ENCODE measurements at regions not wholly inside any gene's neighbourhood (a gene's known extent, or its start where the extent isn't known, plus 50 kb on each side); places are given as distances from the start of the nearest gene placed in this dataset.
"Not testable (repeated sequence)": the region's sequence is repeated elsewhere in the genome, so short reads cannot be mapped to it uniquely, and the experiment has no call there.

- DNase-seq (ENCODE audit: low spot score), result no peak
Measured at GRCh38 chr4:153099391-153100140, 104.7 kb upstream of the TRIM2 start.

GRCh38 chr4:153106736-153107135 is 97.5 kb upstream of the TRIM2 start:
- not testable (repeated sequence) for DNase-seq (ENCODE audit: low spot score)

DNA sequence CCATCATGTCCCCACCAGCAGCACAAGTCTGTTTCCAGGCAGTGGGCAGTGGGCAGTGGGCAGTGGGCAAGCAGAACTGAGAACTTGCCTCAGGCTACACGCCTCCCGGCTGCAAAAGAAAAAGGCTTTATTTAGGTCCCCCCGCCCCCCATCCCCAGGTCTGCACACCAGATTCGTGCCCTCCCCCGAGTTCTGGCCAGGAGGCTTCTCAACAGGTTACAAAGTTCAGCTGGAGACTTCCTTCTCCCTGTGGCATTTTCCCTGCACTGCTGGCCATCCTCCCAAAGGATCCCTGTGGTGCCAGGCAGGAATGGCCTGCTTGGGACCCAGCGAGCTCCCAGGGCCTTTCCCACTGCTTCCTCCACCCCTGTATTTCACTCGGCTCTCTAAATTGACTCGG is 97.0 kb upstream of the TRIM2 start:
- DNase-seq (ENCODE audit: low spot score), result no peak

- no peak for DNase-seq (ENCODE audit: low spot score)
Measured at GRCh38 chr4:153109296-153109849, 94.9 kb upstream of the TRIM2 start.

DNA sequence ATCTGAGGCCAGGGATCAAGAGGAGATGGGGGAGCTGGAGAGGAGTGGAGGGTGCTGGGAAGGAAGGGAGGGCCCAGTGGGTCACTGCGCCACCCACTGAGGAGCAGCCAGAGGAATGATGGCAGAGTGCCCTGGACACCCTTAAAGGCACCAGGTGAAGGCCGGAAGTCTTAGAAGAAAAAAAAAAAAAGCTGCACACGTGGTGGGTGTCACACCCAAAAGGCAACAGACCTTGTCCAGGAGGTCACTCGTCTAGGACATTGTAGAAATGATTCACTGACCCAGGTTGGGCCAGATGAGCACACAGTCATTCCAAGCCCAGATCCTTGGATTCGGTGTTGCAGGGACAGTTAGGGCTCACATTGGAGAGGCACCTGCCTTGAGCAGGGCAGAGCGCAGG is 93.5 kb upstream of the TRIM2 start:
- no peak for DNase-seq (ENCODE audit: low spot score)

- DNase-seq (ENCODE audit: low spot score), result no peak
Measured at GRCh38 chr4:153111426-153112040, 92.7 kb upstream of the TRIM2 start.

- DNase-seq (ENCODE audit: low spot score), result no peak
Measured at GRCh38 chr4:153112041-153112441, 92.2 kb upstream of the TRIM2 start.

DNA sequence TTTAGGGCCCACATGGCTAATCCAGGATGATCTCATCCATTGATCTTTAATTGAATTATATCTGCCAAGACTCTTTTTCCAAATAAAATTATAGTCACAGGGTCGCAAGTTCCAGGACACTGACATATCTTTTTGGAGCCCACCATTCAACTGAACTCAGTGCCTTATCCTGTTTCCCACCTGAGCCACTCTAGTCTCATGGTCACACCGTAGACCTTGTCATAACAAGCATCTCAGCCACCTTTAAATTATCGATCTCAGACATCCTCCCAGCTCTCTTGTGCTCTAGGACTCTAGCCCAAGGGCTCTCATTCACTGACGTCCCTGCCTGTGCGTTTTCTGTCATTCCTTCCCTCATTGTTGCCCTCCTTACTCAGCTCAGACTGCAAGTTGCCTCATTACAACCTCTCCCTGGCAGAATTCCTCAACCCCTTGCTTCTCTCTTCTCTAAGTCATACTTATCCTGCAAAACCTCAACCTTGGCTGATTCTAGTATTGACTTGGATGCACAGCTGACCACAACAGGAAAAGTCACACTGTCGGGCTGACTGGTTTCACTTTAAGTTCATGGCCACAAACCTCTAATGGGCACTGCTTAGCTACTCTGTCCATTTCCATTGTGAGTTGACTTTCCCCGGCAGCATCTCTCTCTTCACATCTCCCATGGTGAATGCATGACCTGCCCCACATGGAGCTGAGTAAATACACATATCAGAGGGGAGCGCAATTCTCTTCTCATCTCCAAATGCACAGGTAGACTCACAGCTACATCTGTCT is 91.0 kb upstream of the TRIM2 start:
- DNase-seq (ENCODE audit: low spot score), result no peak

DNA sequence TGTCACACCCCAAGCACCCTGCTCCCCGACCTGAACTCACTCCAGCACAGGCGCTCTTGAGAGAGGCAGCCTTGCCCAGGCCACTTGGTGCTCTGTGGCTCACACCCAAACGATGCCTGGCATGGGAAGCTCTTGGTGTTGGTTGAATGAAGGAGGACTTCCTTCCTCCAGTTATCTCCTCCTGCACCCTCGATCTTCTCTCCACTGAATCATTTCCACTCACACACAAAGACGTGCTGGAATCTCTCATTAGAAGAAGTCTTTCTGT is 90.5 kb upstream of the TRIM2 start:
- no peak for DNase-seq (ENCODE audit: low spot score)

GRCh38 chr4:153114771-153115321 is 89.4 kb upstream of the TRIM2 start:
- no peak for DNase-seq (ENCODE audit: low spot score)

GRCh38 chr4:153115322-153116290 is 88.6 kb upstream of the TRIM2 start:
- no peak for DNase-seq (ENCODE audit: low spot score)

DNA sequence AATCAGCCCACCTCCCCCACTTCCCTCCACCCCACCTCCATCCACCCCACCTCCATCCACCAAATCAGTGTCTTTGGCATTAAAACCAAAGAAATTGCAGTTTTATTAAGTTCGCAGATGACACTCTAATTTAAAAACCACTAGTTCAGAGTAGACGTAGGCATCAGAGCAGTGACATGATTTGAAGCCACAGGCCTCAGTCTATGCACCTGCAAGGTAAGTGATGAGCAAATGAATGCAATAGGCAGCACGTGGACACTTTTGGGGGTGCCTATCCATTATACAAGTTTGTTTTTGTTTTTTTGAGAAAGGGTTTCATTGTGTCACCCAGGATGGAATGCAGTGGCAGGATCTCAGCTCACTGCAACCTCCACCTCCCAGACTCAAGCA is 88.0 kb upstream of the TRIM2 start:
- no peak for DNase-seq (ENCODE audit: low spot score)

DNA sequence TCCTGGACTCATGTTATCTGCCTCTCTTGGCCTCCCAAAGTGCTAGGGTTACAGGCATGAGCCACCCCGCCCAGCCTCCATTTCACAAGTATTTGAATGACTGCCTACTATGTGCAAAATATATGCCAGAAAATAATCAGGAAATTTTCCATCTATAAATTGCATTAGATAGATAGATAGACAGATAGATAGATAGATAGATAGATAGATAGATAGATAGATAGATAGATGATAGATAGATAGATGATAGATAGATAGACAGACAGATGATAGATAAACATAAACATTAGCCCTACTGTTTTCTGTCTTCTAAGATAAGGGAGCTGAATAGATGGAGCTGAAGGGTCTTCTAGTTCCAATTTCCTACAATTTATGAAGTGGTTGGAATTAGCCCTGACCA is 87.4 kb upstream of the TRIM2 start:
- no peak for DNase-seq (ENCODE audit: low spot score)

DNA sequence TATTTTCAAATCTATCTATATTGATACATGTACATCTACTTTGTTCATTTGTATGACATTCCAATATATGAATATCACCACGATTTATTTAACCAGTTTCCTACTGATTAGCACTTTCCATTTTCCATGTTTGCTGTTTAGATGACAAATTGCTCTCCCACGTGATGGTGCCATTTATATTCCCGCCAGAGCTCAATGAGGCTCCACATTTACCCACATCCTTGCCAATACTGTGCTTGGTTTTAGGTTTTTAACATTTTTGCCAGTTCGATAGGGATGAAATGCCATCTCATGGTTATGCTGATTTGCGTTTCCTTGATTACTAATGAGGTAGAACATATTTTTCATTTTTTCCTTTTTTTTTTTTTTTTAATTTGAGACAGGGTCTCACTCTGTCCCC is 86.7 kb upstream of the TRIM2 start:
- no peak for DNase-seq (ENCODE audit: low spot score)

GRCh38 chr4:153119626-153120025 is 84.6 kb upstream of the TRIM2 start:
- peak; percentile 54 for DNase-seq (ENCODE audit: low spot score)

GRCh38 chr4:153120235-153120634 is 84.0 kb upstream of the TRIM2 start:
- no peak for DNase-seq (ENCODE audit: low spot score)

DNA sequence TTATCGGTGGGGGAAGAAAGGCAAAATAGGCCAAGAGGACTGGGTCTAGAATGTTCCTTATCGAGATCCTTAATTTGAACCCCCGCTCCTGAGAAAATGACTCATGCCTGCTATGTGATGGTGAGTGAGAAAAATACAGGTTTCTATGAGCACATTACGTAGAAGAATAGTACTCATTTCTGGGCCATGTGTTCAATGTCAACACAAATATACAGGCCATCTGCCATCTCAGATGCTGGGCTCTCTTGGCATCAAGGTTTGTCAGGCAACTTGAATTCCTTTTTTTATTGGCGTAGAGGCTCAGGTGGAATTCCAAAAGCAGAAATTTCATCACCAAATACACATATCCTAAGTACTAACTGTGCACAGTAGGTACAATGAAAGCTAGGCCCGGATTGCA is 81.4 kb upstream of the TRIM2 start:
- peak; percentile 58 for DNase-seq (ENCODE audit: low spot score)

- DNase-seq (ENCODE audit: low spot score), result no peak
Measured at GRCh38 chr4:153126137-153126536, 78.1 kb upstream of the TRIM2 start.

DNA sequence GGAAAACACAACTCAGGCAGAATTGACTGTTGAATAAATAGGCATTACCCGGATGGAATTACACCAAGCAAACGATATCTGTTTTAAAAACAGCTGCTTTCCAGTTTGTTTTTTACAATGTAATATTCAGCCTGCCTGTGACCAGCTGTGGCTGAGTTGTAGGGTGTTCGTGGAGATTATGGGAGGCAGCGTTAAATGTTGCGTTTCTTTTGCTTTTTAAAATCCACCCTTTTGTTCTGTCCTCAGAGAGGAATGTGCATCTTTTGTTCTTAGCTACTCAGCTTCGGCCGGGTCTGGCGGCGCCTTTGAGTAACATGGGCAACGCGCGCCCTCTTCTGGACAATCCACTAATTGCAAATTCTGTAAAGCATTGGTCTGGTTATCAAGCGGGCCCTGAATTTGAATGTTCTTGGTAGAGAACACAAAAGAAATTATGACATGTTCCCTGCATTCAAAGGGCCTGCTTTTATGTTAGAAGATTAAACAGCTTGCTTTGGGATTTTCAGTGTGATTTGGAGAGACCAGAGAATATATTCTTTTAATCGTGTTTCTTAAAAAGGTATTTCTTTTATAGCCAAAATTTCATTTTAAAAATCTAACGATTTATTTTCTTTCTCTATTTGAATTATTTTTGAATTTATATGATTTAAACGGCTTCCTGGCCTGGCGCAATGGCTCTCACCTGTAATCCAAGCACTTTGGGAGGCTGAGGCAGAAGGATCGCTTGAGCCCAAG is 76.3 kb upstream of the TRIM2 start:
- DNase-seq (ENCODE audit: low spot score), result peak; percentile 83

DNA sequence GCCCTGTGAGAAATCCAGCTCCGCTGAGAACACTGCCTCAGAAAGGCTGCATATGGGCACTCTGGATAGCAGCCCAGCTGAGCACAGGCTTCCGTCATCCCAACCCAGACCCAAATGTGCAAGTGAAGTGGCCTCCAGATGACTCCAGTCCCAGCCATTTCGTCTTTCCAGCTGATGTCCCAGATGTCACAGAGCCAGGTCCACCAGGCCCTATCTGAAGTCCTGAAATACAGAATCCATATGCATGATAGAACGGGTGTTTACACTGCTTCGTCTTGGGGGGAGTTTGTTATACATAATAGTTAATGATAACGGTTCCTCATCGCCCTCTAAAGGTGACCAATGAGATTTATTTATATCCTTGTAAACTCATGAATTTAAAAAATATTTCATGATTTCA is 72.6 kb upstream of the TRIM2 start:
- DNase-seq (ENCODE audit: low spot score), result no peak

DNA sequence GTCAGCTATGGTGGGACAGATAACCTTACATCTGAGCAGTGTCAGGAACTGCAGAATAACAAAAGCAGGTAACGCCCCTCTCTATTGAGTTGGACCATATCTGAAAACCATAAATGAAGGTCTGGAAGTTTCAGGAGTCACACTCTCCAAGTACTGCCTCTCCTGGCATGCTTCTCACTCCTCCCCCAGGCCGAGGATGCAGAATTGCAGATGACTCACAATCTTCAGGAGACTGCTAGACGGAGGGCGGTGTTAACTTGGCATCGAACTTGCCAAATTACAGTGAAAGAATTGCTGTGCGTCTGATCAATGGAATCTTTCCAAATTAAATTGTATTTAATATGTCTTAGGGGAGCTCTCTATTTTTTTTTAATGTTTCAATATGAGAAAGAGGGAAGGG is 67.1 kb upstream of the TRIM2 start:
- no peak for DNase-seq (ENCODE audit: low spot score)

Measured in SK-N-DZ (cell line).